HepG2 (cell line): ENCODE measurements at regions not wholly inside any gene's neighbourhood (a gene's known extent, or its start where the extent isn't known, plus 50 kb on each side); places are given as distances from the start of the nearest gene placed in this dataset.

Experiments
- ATAC-seq: fragments of 200-7000 bp; cut with Tn5 transposase; 3 replicates; pipeline ENCODE4 v1.9.1; 2020; ENCODE audit warnings: mild to moderate bottlenecking, moderate library complexity
- BruUV-seq: library from RNA; stranded (reverse); fragments of 400-500 nt; replicated peaks from 2 replicates; lab custom pipeline; 2021; lab: Mats Ljungman, UMichigan
- CTCF ChIA-PET: fragments of 300-600 bp; formaldehyde crosslinking; extraction: SDS; loops from one replicate; lab custom pipeline; 2021; ENCODE audit warnings: low total read pairs, inconsistent platforms, low intra/inter-chr PET ratio; lab: Yijun Ruan, JAX
- POLR2A ChIA-PET: fragments of 350-600 bp; sonication (Branson Sonifier 250); formaldehyde crosslinking; loops from one replicate; lab custom pipeline; 2020; ENCODE audit warnings: antibody characterized with exemption, inconsistent platforms; lab: Yijun Ruan, JAX
- DNase-seq: peaks from one replicate; pipeline ENCODE4 v3.0.0-alpha.2; 2015; ENCODE audit warnings: low spot score
- FAIRE-seq: peaks from 3 replicates; lab custom pipeline; 2011; peaks lifted over from hg19 to GRCh38; lab: Jason Lieb, UNC
- H2AFZ ChIP-seq: one replicate; pipeline ENCODE4 v1.6.1; 2011; ENCODE audit warnings: low read length, inconsistent platforms
- H3K27ac ChIP-seq: fragments of 300-600 bp; 3 replicates; pipeline ENCODE4 v1.8.0; 2011; ENCODE audit warnings: mixed run types, mild to moderate bottlenecking, mixed read lengths, low read length, inconsistent platforms; ENCODE audit not compliant: insufficient read depth; ENCODE audit errors: extremely low read length
- H3K27me3 ChIP-seq, 2 experiments: fragments of 200-600 bp in 1 of 2; 2 replicates in 1 of 2; 3 replicates in 1 of 2; pipeline versions ENCODE4 v1.6.0 to v1.8.0; 2011; ENCODE audit warnings: low read length in 2 of 2, mild to moderate bottlenecking in 2 of 2, moderate library complexity in 2 of 2, inconsistent platforms in 1 of 2; ENCODE audit not compliant: insufficient read depth in 2 of 2, control insufficient read depth in 1 of 2
- H3K36me3 ChIP-seq, 2 experiments: fragments of 200-600 bp in 1 of 2; replicated peaks in 1 of 2; 2 replicates in 1 of 2; 3 replicates in 1 of 2; pipeline versions ENCODE4 v1.5.1 to v1.8.0; 2011; ENCODE audit warnings: low read length in 2 of 2, inconsistent platforms in 1 of 2; ENCODE audit not compliant: insufficient read depth in 2 of 2, control insufficient read depth in 1 of 2
- H3K4me1 ChIP-seq: 2 replicates; pipeline ENCODE4 v1.5.1; 2012; ENCODE audit warnings: low read length, inconsistent platforms; ENCODE audit not compliant: insufficient read depth
- H3K4me2 ChIP-seq: 2 replicates; pipeline ENCODE4 v1.6.0; 2011; ENCODE audit warnings: low read depth, low read length, inconsistent platforms
- H3K4me3 ChIP-seq, 3 experiments: fragments of 200-600 bp in 1 of 3; sonication (generic), shearing (Covaris generic) in 1 of 3; replicated peaks in 1 of 3; 2 replicates each; pipeline ENCODE4 v1.5.1; 2011 to 2016; ENCODE audit warnings: low read length in 3 of 3, inconsistent platforms in 2 of 3, low read depth in 2 of 3, mild to moderate bottlenecking in 2 of 3, control low read depth in 1 of 3, mixed read lengths in 1 of 3; ENCODE audit not compliant: insufficient read depth in 1 of 3
- H3K79me2 ChIP-seq: one replicate; pipeline ENCODE4 v1.6.1; 2011; ENCODE audit warnings: low read length, inconsistent platforms; ENCODE audit not compliant: insufficient read depth
- H3K9ac ChIP-seq: 2 replicates; pipeline ENCODE4 v1.6.0; 2011; ENCODE audit warnings: mild to moderate bottlenecking, low read depth, low read length, inconsistent platforms; ENCODE audit not compliant: insufficient read depth
- H3K9me3 ChIP-seq: 2 replicates; pipeline ENCODE4 v1.5.1; 2012; ENCODE audit warnings: mild to moderate bottlenecking, low read length
- H4K20me1 ChIP-seq: 2 replicates; pipeline ENCODE4 v1.6.0; 2011; ENCODE audit warnings: inconsistent platforms, mild to moderate bottlenecking, low read length, moderate library complexity; ENCODE audit not compliant: insufficient read depth
- CHCHD3 ChIP-seq: sonication (generic); formaldehyde crosslinking; IDR thresholded peaks from 2 replicates; pipeline ENCODE4 v1.8.0; 2022; ENCODE audit warnings: mild to moderate bottlenecking, missing genetic modification reagents, moderate library complexity
- ELF3 ChIP-seq: IDR thresholded peaks from 2 replicates; pipeline ENCODE4 v1.6.1; 2016; ENCODE audit warnings: missing genetic modification reagents, missing compliant biosample characterization
- GLI4 ChIP-seq: sonication (generic); formaldehyde crosslinking; IDR thresholded peaks from 2 replicates; pipeline ENCODE4 v1.5.1; 2020; ENCODE audit warnings: missing genetic modification reagents, mild to moderate bottlenecking, moderate library complexity, borderline replicate concordance
- HNRNPK ChIP-seq: fragments of 200-400 bp; formaldehyde crosslinking; IDR thresholded peaks from 2 replicates; pipeline ENCODE4 v1.6.1; 2018; ENCODE audit warnings: low read length, low read depth, moderate library complexity, mild to moderate bottlenecking; ENCODE audit not compliant: poor library complexity, severe bottlenecking
- MIXL1 ChIP-seq: IDR thresholded peaks from 2 replicates; pipeline ENCODE4 v1.6.1; 2016
- SP4 ChIP-seq: sonication (generic); formaldehyde crosslinking; IDR thresholded peaks from 2 replicates; pipeline ENCODE4 v1.8.1; 2023; ENCODE audit warnings: mild to moderate bottlenecking, missing genetic modification reagents
- ZNF33A ChIP-seq: sonication (generic); formaldehyde crosslinking; IDR thresholded peaks from 2 replicates; pipeline ENCODE4 v1.5.1; 2020; ENCODE audit warnings: missing genetic modification reagents, mild to moderate bottlenecking, moderate library complexity, borderline replicate concordance
- ZNF33B ChIP-seq: sonication (generic); formaldehyde crosslinking; IDR thresholded peaks from 2 replicates; pipeline ENCODE4 v1.5.1; 2020; ENCODE audit warnings: mild to moderate bottlenecking, missing genetic modification reagents
- ZNF839 ChIP-seq: sonication (generic); formaldehyde crosslinking; IDR thresholded peaks from 2 replicates; pipeline ENCODE4 v1.4.0; 2020; ENCODE audit warnings: missing genetic modification reagents, mild to moderate bottlenecking, borderline replicate concordance
- ZSCAN22 ChIP-seq: sonication (generic); formaldehyde crosslinking; IDR thresholded peaks from 2 replicates; pipeline ENCODE4 v1.4.0; 2020; ENCODE audit warnings: mild to moderate bottlenecking, missing genetic modification reagents
- WGBS: methylation state at CpG from one replicate; pipeline ENCODE4 v1.1.6; 2017; ENCODE audit warnings: low lambda C conversion rate; 5-methylcytosine and 5-hydroxymethylcytosine counted together
- in situ Hi-C: cut with HindIII; loops from 2 replicates; pipeline ENCODE4 v1.10.0; 2017; ENCODE audit warnings: low pct_unique_long_range_greater_than_20kb; ENCODE audit not compliant: extremely low pct_ligation_motif_present
- intact Hi-C: fragments of 100-400 bp; cut with micrococcal nuclease; formaldehyde crosslinking; loops from one replicate; pipeline ENCODE4 v1.10.0; 2022; ENCODE audit not compliant: unreplicated experiment
- TF ChIP-seq, protein P1 (sequence below): sonication (generic); formaldehyde crosslinking; IDR thresholded peaks from 2 replicates; pipeline ENCODE4 v1.5.0; 2020; ENCODE audit warnings: missing genetic modification reagents
- TF ChIP-seq, protein P2 (sequence below): IDR thresholded peaks from 2 replicates; pipeline ENCODE4 v1.6.1; 2016; ENCODE audit warnings: low read depth
- TF ChIP-seq, protein P3 (sequence below): sonication (generic); formaldehyde crosslinking; IDR thresholded peaks from 2 replicates; pipeline ENCODE4 v1.4.0; 2020; ENCODE audit warnings: missing genetic modification reagents, mild to moderate bottlenecking, borderline replicate concordance
- TF ChIP-seq, protein P4 (sequence below): sonication (generic); formaldehyde crosslinking; IDR thresholded peaks from 2 replicates; pipeline ENCODE4 v1.5.0; 2020; ENCODE audit warnings: missing genetic modification reagents, mild to moderate bottlenecking, borderline replicate concordance
- TF ChIP-seq, protein P5 (sequence below): sonication (generic); formaldehyde crosslinking; conservative IDR thresholded peaks from 2 replicates; pipeline ENCODE4 v1.5.0; 2020; ENCODE audit warnings: missing genetic modification reagents

DNA sequence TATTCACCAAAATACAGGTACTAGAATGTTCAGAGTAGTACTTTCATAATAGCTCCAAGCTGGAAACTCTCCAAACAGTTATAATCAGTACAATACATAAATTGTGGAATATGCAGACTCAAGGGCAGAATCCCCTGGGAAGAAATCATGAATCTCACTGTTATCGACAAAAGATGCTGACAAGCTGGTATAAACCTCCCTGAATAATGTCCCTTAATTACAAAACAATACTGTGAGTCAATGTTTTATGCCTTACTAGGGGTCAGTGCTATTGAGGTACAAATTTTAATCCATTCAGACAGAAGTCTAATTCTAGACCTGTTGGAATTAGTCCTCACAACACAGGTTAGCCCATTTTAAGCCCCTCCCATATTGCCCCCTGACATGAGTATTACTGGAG, 532.3 kb downstream of the DTWD2 start:
- TF ChIP-seq ZSCAN22: no peak
- TF ChIP-seq, protein P1, sequence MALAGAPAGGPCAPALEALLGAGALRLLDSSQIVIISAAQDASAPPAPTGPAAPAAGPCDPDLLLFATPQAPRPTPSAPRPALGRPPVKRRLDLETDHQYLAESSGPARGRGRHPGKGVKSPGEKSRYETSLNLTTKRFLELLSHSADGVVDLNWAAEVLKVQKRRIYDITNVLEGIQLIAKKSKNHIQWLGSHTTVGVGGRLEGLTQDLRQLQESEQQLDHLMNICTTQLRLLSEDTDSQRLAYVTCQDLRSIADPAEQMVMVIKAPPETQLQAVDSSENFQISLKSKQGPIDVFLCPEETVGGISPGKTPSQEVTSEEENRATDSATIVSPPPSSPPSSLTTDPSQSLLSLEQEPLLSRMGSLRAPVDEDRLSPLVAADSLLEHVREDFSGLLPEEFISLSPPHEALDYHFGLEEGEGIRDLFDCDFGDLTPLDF (CRISPR knock-in tag): no peak
- no peak for TF ChIP-seq CHCHD3 (CRISPR knock-in tag)
- TF ChIP-seq ZNF839 (CRISPR knock-in tag): no peak
- TF ChIP-seq GLI4: no peak
- no peak for TF ChIP-seq ZNF33A (CRISPR knock-in tag)
- TF ChIP-seq, protein P2, sequence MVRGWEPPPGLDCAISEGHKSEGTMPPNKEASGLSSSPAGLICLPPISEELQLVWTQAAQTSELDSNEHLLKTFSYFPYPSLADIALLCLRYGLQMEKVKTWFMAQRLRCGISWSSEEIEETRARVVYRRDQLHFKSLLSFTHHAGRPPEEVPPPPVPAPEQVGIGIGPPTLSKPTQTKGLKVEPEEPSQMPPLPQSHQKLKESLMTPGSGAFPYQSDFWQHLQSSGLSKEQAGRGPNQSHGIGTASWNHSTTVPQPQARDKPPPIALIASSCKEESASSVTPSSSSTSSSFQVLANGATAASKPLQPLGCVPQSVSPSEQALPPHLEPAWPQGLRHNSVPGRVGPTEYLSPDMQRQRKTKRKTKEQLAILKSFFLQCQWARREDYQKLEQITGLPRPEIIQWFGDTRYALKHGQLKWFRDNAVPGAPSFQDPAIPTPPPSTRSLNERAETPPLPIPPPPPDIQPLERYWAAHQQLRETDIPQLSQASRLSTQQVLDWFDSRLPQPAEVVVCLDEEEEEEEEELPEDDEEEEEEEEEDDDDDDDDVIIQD (CRISPR knock-in tag): no peak
- no peak for TF ChIP-seq MIXL1 (CRISPR knock-in tag)
- TF ChIP-seq HNRNPK: no peak
- no peak for TF ChIP-seq SP4 (CRISPR knock-in tag)
- TF ChIP-seq ELF3 (CRISPR knock-in tag): no peak
- TF ChIP-seq, protein P3, sequence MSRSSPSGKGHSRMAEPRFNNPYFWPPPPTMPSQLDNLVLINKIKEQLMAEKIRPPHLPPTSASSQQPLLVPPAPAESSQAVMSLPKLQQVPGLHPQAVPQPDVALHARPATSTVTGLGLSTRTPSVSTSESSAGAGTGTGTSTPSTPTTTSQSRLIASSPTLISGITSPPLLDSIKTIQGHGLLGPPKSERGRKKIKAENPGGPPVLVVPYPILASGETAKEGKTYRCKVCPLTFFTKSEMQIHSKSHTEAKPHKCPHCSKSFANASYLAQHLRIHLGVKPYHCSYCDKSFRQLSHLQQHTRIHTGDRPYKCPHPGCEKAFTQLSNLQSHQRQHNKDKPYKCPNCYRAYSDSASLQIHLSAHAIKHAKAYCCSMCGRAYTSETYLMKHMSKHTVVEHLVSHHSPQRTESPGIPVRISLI (CRISPR knock-in tag): no peak
- TF ChIP-seq, protein P4, sequence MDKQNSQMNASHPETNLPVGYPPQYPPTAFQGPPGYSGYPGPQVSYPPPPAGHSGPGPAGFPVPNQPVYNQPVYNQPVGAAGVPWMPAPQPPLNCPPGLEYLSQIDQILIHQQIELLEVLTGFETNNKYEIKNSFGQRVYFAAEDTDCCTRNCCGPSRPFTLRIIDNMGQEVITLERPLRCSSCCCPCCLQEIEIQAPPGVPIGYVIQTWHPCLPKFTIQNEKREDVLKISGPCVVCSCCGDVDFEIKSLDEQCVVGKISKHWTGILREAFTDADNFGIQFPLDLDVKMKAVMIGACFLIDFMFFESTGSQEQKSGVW: no peak
- TF ChIP-seq ZNF33B (CRISPR knock-in tag): no peak
- TF ChIP-seq, protein P5, sequence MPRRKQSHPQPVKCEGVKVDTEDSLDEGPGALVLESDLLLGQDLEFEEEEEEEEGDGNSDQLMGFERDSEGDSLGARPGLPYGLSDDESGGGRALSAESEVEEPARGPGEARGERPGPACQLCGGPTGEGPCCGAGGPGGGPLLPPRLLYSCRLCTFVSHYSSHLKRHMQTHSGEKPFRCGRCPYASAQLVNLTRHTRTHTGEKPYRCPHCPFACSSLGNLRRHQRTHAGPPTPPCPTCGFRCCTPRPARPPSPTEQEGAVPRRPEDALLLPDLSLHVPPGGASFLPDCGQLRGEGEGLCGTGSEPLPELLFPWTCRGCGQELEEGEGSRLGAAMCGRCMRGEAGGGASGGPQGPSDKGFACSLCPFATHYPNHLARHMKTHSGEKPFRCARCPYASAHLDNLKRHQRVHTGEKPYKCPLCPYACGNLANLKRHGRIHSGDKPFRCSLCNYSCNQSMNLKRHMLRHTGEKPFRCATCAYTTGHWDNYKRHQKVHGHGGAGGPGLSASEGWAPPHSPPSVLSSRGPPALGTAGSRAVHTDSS (CRISPR knock-in tag): no peak
- CTCF ChIA-PET: no interaction called here
- no peak overlapping the region for H3K4me3 ChIP-seq

More for the DNA sequence above, 532.3 kb downstream of the DTWD2 start:
- in situ Hi-C loops (no loop called here), intact Hi-C loops (no loop called here)
- no peak overlapping the region for H3K27ac ChIP-seq
- H4K20me1 ChIP-seq: no peaks in the 10 kb centered on the region
- FAIRE-seq (no peak), DNase-seq (no peak), ATAC-seq (no peak)
- no peak overlapping the region for H2AFZ ChIP-seq
- POLR2A ChIA-PET: no interaction called here
- no peaks in the 10 kb centered on the region for H3K79me2 ChIP-seq
- no peaks in the 10 kb centered on the region for H3K36me3 ChIP-seq
- H3K4me2 ChIP-seq: no peak overlapping the region
- no peak overlapping the region for H3K9ac ChIP-seq
- no peaks in the 10 kb centered on the region; a peak in 1 of 5 replicates for H3K27me3 ChIP-seq
- no TSS peak for BruUV-seq
- WGBS: 6% methylated on average over 1 of the region's 1 CpG
- H3K9me3 ChIP-seq: no peaks in the 10 kb centered on the region
- no peaks in the 10 kb centered on the region for H3K4me1 ChIP-seq
